WTC11 (cell line): ENCODE measurements at regions not wholly inside any gene's neighbourhood (a gene's known extent, or its start where the extent isn't known, plus 50 kb on each side); places are given as distances from the start of the nearest gene placed in this dataset.

ENCODE experiments used
- ATAC-seq: fragments of 200-7000 bp; cut with Tn5 transposase; 2 replicates; pipeline ENCODE4 v1.10.0; 2021; ENCODE audit warnings: mild to moderate bottlenecking, moderate library complexity
- CTCF ChIA-PET: fragments of 300-600 bp; sonication (Branson Sonifier 250); formaldehyde crosslinking; loops from one replicate; lab custom pipeline; 2021; ENCODE audit warnings: antibody characterized with exemption; lab: Charles Lee
- POLR2A ChIA-PET: fragments of 350-600 bp; sonication (Branson Sonifier 250); formaldehyde crosslinking; loops from one replicate; lab custom pipeline; 2021; ENCODE audit warnings: antibody characterized with exemption; lab: Charles Lee
- DNase-seq: peaks from one replicate; pipeline ENCODE4 v3.0.0; 2021; ENCODE audit warnings: low spot score
- H3K27ac Mint-ChIP-seq: 2 replicates; pipeline ENCODE4 v1.8.0; 2021; ENCODE audit warnings: mixed read lengths
- H3K27me3 Mint-ChIP-seq: 2 replicates; pipeline ENCODE4 v1.8.0; 2021; ENCODE audit warnings: low read depth, mild to moderate bottlenecking, moderate library complexity, mixed read lengths
- H3K36me3 Mint-ChIP-seq: 2 replicates; pipeline ENCODE4 v1.8.0; 2021; ENCODE audit warnings: mixed read lengths
- H3K4me1 Mint-ChIP-seq: 2 replicates; pipeline ENCODE4 v1.8.0; 2022; ENCODE audit warnings: mixed read lengths
- H3K4me3 Mint-ChIP-seq: 2 replicates; pipeline ENCODE4 v1.8.0; 2021; ENCODE audit warnings: mild to moderate bottlenecking, moderate library complexity, mixed read lengths
- H3K9me3 Mint-ChIP-seq: 2 replicates; pipeline ENCODE4 v1.8.0; 2021; ENCODE audit warnings: mixed read lengths
- CREM ChIP-seq: sonication (generic); formaldehyde crosslinking; IDR thresholded peaks from 2 replicates; pipeline ENCODE4 v1.8.1; 2022; ENCODE audit warnings: mild to moderate bottlenecking, missing genetic modification reagents, moderate library complexity
- ETV6 ChIP-seq: sonication (generic); formaldehyde crosslinking; IDR thresholded peaks from 2 replicates; pipeline ENCODE4 v1.8.1; 2022; ENCODE audit warnings: mild to moderate bottlenecking, missing genetic modification reagents
- FOXJ3 ChIP-seq: sonication (generic); formaldehyde crosslinking; IDR thresholded peaks from 2 replicates; pipeline ENCODE4 v1.9.0; 2021; ENCODE audit warnings: missing genetic modification reagents, mild to moderate bottlenecking, borderline replicate concordance
- GABPB1 ChIP-seq: sonication (generic); formaldehyde crosslinking; IDR thresholded peaks from 2 replicates; pipeline ENCODE4 v1.8.1; 2023; ENCODE audit warnings: mild to moderate bottlenecking, missing genetic modification reagents
- GTF2I ChIP-seq: fragments of 250-450 bp; sonication (Bioruptor Pico); conservative IDR thresholded peaks from 2 replicates; pipeline ENCODE4 v1.4.0; 2021; ENCODE audit warnings: mild to moderate bottlenecking
- JAZF1 ChIP-seq: fragments of 250-450 bp; sonication (Bioruptor Pico); IDR thresholded peaks from 2 replicates; pipeline ENCODE4 v1.9.0; 2021; ENCODE audit warnings: moderate library complexity, mild to moderate bottlenecking, inconsistent platforms
- MXD4 ChIP-seq: fragments of 250-450 bp; sonication (Bioruptor Pico); IDR thresholded peaks from 2 replicates; pipeline ENCODE4 v1.8.0; 2021; ENCODE audit warnings: mild to moderate bottlenecking, moderate library complexity, borderline replicate concordance
- NFATC4 ChIP-seq: fragments of 250-450 bp; sonication (Bioruptor Pico); IDR thresholded peaks from 2 replicates; pipeline ENCODE4 v1.9.0; 2021; ENCODE audit warnings: mild to moderate bottlenecking
- NFE2L1 ChIP-seq: sonication (generic); formaldehyde crosslinking; IDR thresholded peaks from 2 replicates; pipeline ENCODE4 v1.8.1; 2023; ENCODE audit warnings: missing genetic modification reagents
- TEAD4 ChIP-seq: sonication (generic); formaldehyde crosslinking; IDR thresholded peaks from 2 replicates; pipeline ENCODE4 v1.8.0; 2022; ENCODE audit warnings: mild to moderate bottlenecking, missing genetic modification reagents
- ZNF396 ChIP-seq: fragments of 250-450 bp; sonication (Bioruptor Pico); IDR thresholded peaks from 2 replicates; pipeline ENCODE4 v1.8.0; 2021; ENCODE audit warnings: mild to moderate bottlenecking, moderate library complexity, borderline replicate concordance
- TF ChIP-seq, protein P1 (sequence below): fragments of 200-600 bp; IDR thresholded peaks from 2 replicates; pipeline ENCODE4 v1.8.0; 2022; ENCODE audit warnings: antibody characterized with exemption
- TF ChIP-seq, protein P2 (sequence below): sonication (generic); formaldehyde crosslinking; IDR thresholded peaks from 2 replicates; pipeline ENCODE4 v1.8.1; 2022; ENCODE audit warnings: missing genetic modification reagents, borderline replicate concordance
- TF ChIP-seq, protein P3 (sequence below): fragments of 250-450 bp; sonication (Bioruptor Pico); IDR thresholded peaks from 2 replicates; pipeline ENCODE4 v1.9.0; 2021; ENCODE audit warnings: mild to moderate bottlenecking
- TF ChIP-seq, protein P4 (sequence below): sonication (generic); formaldehyde crosslinking; IDR thresholded peaks from 2 replicates; pipeline ENCODE4 v1.8.0; 2022; ENCODE audit warnings: mild to moderate bottlenecking, missing genetic modification reagents
- TF ChIP-seq, protein P5 (sequence below): sonication (generic); formaldehyde crosslinking; IDR thresholded peaks from 2 replicates; pipeline ENCODE4 v1.8.0; 2023; ENCODE audit warnings: mild to moderate bottlenecking, missing genetic modification reagents
- TF ChIP-seq, protein P6 (sequence below): fragments of 250-450 bp; sonication (Bioruptor Pico); IDR thresholded peaks from 2 replicates; pipeline ENCODE4 v1.9.0; 2021; ENCODE audit warnings: moderate library complexity, mild to moderate bottlenecking, inconsistent platforms, borderline replicate concordance
- TF ChIP-seq, protein P7 (sequence below): fragments of 250-450 bp; sonication (Bioruptor Pico); IDR thresholded peaks from 2 replicates; pipeline ENCODE4 v2.1.2; 2022; ENCODE audit warnings: mild to moderate bottlenecking, moderate library complexity

DNA sequence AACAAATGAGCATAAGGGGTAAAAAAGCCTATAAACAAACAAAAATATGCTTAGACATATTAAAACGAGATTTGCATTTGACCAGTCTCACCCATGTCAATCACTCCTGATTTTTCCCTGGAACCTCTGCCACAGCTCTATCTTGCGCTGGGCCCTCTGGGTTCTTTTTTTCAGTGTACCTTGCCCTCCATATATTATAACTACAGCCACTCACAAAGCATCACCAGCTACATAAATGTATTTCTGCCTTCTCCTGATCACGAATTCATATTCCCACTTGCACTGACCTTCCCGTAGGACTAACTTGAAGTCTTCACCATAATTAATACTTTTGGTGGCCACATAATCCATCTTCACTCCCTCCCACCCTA lies 395.6 kb upstream of the ROBO2 start:
- Mint-ChIP-seq H3K27ac (no peak overlapping the region), H3K9me3 (no peaks in the 10 kb centered on the region), H3K4me1 (peaks cover 7% of the 10 kb centered on the region), H3K27me3 (no peaks in the 10 kb centered on the region), H3K4me3 (no peak overlapping the region), H3K36me3 (no peaks in the 10 kb centered on the region)
- CTCF ChIA-PET: no interaction called here
- DNase-seq (no peak), ATAC-seq (no peak)
- POLR2A ChIA-PET: no interaction called here
- TF ChIP-seq MXD4 (CRISPR knock-in tag) (no peak), ETV6 (CRISPR knock-in tag) (no peak), TEAD4 (CRISPR knock-in tag) (no peak), FOXJ3 (CRISPR knock-in tag) (no peak), JAZF1 (no peak), GABPB1 (CRISPR knock-in tag) (no peak), GTF2I (no peak), NFE2L1 (no peak), ZNF396 (CRISPR knock-in tag) (no peak), NFATC4 (CRISPR knock-in tag) (no peak), CREM (CRISPR knock-in tag) (no peak)
- TF ChIP-seq, protein P1, sequence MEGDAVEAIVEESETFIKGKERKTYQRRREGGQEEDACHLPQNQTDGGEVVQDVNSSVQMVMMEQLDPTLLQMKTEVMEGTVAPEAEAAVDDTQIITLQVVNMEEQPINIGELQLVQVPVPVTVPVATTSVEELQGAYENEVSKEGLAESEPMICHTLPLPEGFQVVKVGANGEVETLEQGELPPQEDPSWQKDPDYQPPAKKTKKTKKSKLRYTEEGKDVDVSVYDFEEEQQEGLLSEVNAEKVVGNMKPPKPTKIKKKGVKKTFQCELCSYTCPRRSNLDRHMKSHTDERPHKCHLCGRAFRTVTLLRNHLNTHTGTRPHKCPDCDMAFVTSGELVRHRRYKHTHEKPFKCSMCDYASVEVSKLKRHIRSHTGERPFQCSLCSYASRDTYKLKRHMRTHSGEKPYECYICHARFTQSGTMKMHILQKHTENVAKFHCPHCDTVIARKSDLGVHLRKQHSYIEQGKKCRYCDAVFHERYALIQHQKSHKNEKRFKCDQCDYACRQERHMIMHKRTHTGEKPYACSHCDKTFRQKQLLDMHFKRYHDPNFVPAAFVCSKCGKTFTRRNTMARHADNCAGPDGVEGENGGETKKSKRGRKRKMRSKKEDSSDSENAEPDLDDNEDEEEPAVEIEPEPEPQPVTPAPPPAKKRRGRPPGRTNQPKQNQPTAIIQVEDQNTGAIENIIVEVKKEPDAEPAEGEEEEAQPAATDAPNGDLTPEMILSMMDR: no peak
- TF ChIP-seq, protein P2, sequence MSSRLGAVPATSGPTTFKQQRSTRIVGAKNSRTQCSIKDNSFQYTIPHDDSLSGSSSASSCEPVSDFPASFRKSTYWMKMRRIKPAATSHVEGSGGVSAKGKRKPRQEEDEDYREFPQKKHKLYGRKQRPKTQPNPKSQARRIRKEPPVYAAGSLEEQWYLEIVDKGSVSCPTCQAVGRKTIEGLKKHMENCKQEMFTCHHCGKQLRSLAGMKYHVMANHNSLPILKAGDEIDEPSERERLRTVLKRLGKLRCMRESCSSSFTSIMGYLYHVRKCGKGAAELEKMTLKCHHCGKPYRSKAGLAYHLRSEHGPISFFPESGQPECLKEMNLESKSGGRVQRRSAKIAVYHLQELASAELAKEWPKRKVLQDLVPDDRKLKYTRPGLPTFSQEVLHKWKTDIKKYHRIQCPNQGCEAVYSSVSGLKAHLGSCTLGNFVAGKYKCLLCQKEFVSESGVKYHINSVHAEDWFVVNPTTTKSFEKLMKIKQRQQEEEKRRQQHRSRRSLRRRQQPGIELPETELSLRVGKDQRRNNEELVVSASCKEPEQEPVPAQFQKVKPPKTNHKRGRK: no peak
- TF ChIP-seq, protein P3, sequence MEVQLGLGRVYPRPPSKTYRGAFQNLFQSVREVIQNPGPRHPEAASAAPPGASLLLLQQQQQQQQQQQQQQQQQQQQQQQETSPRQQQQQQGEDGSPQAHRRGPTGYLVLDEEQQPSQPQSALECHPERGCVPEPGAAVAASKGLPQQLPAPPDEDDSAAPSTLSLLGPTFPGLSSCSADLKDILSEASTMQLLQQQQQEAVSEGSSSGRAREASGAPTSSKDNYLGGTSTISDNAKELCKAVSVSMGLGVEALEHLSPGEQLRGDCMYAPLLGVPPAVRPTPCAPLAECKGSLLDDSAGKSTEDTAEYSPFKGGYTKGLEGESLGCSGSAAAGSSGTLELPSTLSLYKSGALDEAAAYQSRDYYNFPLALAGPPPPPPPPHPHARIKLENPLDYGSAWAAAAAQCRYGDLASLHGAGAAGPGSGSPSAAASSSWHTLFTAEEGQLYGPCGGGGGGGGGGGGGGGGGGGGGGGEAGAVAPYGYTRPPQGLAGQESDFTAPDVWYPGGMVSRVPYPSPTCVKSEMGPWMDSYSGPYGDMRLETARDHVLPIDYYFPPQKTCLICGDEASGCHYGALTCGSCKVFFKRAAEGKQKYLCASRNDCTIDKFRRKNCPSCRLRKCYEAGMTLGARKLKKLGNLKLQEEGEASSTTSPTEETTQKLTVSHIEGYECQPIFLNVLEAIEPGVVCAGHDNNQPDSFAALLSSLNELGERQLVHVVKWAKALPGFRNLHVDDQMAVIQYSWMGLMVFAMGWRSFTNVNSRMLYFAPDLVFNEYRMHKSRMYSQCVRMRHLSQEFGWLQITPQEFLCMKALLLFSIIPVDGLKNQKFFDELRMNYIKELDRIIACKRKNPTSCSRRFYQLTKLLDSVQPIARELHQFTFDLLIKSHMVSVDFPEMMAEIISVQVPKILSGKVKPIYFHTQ: no peak
- TF ChIP-seq, protein P4, sequence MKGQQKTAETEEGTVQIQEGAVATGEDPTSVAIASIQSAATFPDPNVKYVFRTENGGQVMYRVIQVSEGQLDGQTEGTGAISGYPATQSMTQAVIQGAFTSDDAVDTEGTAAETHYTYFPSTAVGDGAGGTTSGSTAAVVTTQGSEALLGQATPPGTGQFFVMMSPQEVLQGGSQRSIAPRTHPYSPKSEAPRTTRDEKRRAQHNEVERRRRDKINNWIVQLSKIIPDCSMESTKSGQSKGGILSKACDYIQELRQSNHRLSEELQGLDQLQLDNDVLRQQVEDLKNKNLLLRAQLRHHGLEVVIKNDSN (CRISPR knock-in tag): no peak
- TF ChIP-seq, protein P5, sequence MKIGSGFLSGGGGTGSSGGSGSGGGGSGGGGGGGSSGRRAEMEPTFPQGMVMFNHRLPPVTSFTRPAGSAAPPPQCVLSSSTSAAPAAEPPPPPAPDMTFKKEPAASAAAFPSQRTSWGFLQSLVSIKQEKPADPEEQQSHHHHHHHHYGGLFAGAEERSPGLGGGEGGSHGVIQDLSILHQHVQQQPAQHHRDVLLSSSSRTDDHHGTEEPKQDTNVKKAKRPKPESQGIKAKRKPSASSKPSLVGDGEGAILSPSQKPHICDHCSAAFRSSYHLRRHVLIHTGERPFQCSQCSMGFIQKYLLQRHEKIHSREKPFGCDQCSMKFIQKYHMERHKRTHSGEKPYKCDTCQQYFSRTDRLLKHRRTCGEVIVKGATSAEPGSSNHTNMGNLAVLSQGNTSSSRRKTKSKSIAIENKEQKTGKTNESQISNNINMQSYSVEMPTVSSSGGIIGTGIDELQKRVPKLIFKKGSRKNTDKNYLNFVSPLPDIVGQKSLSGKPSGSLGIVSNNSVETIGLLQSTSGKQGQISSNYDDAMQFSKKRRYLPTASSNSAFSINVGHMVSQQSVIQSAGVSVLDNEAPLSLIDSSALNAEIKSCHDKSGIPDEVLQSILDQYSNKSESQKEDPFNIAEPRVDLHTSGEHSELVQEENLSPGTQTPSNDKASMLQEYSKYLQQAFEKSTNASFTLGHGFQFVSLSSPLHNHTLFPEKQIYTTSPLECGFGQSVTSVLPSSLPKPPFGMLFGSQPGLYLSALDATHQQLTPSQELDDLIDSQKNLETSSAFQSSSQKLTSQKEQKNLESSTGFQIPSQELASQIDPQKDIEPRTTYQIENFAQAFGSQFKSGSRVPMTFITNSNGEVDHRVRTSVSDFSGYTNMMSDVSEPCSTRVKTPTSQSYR (CRISPR knock-in tag): no peak
- TF ChIP-seq, protein P6, sequence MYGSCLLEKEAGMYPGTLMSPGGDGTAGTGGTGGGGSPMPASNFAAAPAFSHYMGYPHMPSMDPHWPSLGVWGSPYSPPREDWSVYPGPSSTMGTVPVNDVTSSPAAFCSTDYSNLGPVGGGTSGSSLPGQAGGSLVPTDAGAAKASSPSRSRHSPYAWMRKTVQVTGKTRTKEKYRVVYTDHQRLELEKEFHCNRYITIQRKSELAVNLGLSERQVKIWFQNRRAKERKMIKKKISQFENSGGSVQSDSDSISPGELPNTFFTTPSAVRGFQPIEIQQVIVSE (CRISPR knock-in tag): no peak
- TF ChIP-seq, protein P7, sequence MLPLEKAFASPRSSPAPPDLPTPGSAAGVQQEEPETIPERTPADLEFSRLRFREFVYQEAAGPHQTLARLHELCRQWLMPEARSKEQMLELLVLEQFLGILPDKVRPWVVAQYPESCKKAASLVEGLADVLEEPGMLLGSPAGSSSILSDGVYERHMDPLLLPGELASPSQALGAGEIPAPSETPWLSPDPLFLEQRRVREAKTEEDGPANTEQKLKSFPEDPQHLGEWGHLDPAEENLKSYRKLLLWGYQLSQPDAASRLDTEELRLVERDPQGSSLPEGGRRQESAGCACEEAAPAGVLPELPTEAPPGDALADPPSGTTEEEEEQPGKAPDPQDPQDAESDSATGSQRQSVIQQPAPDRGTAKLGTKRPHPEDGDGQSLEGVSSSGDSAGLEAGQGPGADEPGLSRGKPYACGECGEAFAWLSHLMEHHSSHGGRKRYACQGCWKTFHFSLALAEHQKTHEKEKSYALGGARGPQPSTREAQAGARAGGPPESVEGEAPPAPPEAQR (CRISPR knock-in tag): no peak
